ENCODE measurements at regions not wholly inside any gene's neighbourhood (a gene's known extent, or its start where the extent isn't known, plus 50 kb on each side); places are given as distances from the start of the nearest gene placed in this dataset.

GRCh38 chr5:118687661-118688621 is 300.4 kb downstream of the DTWD2 start:
- DNase-seq = no peak

GRCh38 chr5:118687100-118687499 is 301.2 kb downstream of the DTWD2 start:
- DNase-seq = no peak

- DNase-seq = no peak
Observed at GRCh38 chr5:118681655-118682054, 306.7 kb downstream of the DTWD2 start.

GRCh38 chr5:118679264-118679940 is 308.9 kb downstream of the DTWD2 start:
- no peak for DNase-seq

GRCh38 chr5:118678746-118679145 is 309.6 kb downstream of the DTWD2 start:
- DNase-seq = no peak

GRCh38 chr5:118675247-118675646 is 313.1 kb downstream of the DTWD2 start:
- DNase-seq = no peak

GRCh38 chr5:118657576-118657975 is 330.8 kb downstream of the DTWD2 start:
- no peak for DNase-seq

- no peak for DNase-seq
Observed at GRCh38 chr5:118653872-118654271, 334.5 kb downstream of the DTWD2 start.

- no peak for DNase-seq
Observed at GRCh38 chr5:118653183-118653582, 335.2 kb downstream of the DTWD2 start.

- DNase-seq = no peak
Observed at GRCh38 chr5:118651002-118651401, 337.3 kb downstream of the DTWD2 start.

GRCh38 chr5:118647587-118647986 is 340.8 kb downstream of the DTWD2 start:
- DNase-seq = no peak

GRCh38 chr5:118646917-118647316 is 341.4 kb downstream of the DTWD2 start:
- DNase-seq = no peak

GRCh38 chr5:118637947-118638670 is 350.2 kb downstream of the DTWD2 start:
- DNase-seq = no peak

- DNase-seq = no peak
Observed at GRCh38 chr5:118628660-118629354, 359.5 kb downstream of the DTWD2 start.

- no peak for DNase-seq
Observed at GRCh38 chr5:118620233-118620632, 368.1 kb downstream of the DTWD2 start.

- DNase-seq = no peak
Observed at GRCh38 chr5:118619823-118620222, 368.5 kb downstream of the DTWD2 start.

- no peak for DNase-seq
Observed at GRCh38 chr5:118616281-118616680, 372.1 kb downstream of the DTWD2 start.

GRCh38 chr5:118614731-118615456 is 373.5 kb downstream of the DTWD2 start:
- no peak for DNase-seq

- no peak for DNase-seq
Observed at GRCh38 chr5:118611332-118611945, 376.9 kb downstream of the DTWD2 start.

- no peak for DNase-seq
Observed at GRCh38 chr5:118606940-118607339, 381.4 kb downstream of the DTWD2 start.

- no peak for DNase-seq
Observed at GRCh38 chr5:118605761-118606160, 382.6 kb downstream of the DTWD2 start.

GRCh38 chr5:118604106-118604505 is 384.2 kb downstream of the DTWD2 start:
- no peak for DNase-seq
